ENCODE measurements at regions not wholly inside any gene's neighbourhood (a gene's known extent, or its start where the extent isn't known, plus 50 kb on each side); places are given as distances from the start of the nearest gene placed in this dataset.

DNA sequence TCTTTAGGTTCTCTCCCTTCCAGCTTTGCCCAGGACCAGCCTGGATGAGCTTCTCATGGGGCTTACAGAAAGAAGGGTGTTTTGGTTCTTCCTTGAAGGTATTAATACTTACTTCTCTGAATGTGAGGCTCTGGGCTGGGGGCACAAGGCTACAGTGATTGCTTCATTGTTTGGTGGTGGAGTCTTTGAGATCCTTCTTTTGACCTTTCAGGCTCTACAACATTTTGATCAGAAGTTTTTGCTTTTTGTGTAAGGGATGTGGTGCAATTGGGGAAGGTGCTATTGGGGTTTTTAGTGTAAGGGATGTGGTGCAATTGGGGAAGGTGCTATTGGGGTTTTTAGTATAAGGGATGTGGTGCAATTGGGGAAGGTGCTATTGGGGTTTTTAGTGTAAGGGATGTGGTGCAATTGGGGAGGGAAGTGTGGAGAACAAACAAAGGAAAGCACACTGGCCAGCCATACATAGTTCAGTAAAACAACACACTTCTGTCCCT lies 103.6 kb upstream of the IVNS1ABP start:
- TF ChIP-seq EZH2 (IDR thresholded peaks at IDR 0.05) (no peak), POLR2AphosphoS5 (IDR thresholded peaks at IDR 0.05; ENCODE audit: borderline replicate concordance, low read depth, low read length) (no peak)

Measured in SK-N-MC (cell line).